ENCODE measurements at regions not wholly inside any gene's neighbourhood (a gene's known extent, or its start where the extent isn't known, plus 50 kb on each side); places are given as distances from the start of the nearest gene placed in this dataset.

- in situ Hi-C loops (cut with HindIII; ENCODE audit: extremely low pct_ligation_motif_present, low pct_unique_long_range_greater_than_20kb) (no loop called here), intact Hi-C loops (cut with micrococcal nuclease; ENCODE audit: unreplicated experiment) (no loop called here)
- BruUV-seq (replicated peaks): no TSS peak
- Histone ChIP-seq H3K9ac (ENCODE audit: insufficient read depth, low read depth, low read length) (no peak overlapping the region), H3K79me2 (ENCODE audit: insufficient read depth, low read length) (no peaks in the 10 kb centered on the region), H3K4me2 (ENCODE audit: low read depth, low read length) (no peak overlapping the region), H3K4me1 (ENCODE audit: insufficient read depth, low read length) (no peaks in the 10 kb centered on the region), H3K9me3 (ENCODE audit: low read length) (no peaks in the 10 kb centered on the region), H3K27me3 (ENCODE audit: control insufficient read depth in 1 of 2, insufficient read depth in 2 of 2, low read length in 2 of 2) (no peaks in the 10 kb centered on the region), H3K27ac (ENCODE audit: extremely low read length, insufficient read depth, low read length) (no peak overlapping the region), H4K20me1 (ENCODE audit: insufficient read depth, low read length) (no peaks in the 10 kb centered on the region), H3K4me3 (replicated peaks in 1 of 3; ENCODE audit: insufficient read depth in 1 of 3, low read depth in 2 of 3, low read length in 3 of 3) (no peak overlapping the region), H3K36me3 (replicated peaks in 1 of 2; ENCODE audit: control insufficient read depth in 1 of 2, insufficient read depth in 2 of 2, low read length in 2 of 2) (no peaks in the 10 kb centered on the region), H2AFZ (ENCODE audit: low read length) (no peak overlapping the region)
- FAIRE-seq: no peak
- no peak for ATAC-seq
- ChIA-PET CTCF (ENCODE audit: low intra/inter-chr PET ratio, low total read pairs) (no interaction called here), POLR2A (no interaction called here)
- TF ChIP-seq POLR2A (IDR thresholded peaks at IDR 0.05; ENCODE audit: insufficient read depth in 1 of 2, low read depth in 2 of 2, low read length in 2 of 2): no peak
- TF ChIP-seq FOSL1 (CRISPR knock-in tag; IDR thresholded peaks at IDR 0.05; ENCODE audit: borderline replicate concordance): no peak
- TF ChIP-seq, protein P1, sequence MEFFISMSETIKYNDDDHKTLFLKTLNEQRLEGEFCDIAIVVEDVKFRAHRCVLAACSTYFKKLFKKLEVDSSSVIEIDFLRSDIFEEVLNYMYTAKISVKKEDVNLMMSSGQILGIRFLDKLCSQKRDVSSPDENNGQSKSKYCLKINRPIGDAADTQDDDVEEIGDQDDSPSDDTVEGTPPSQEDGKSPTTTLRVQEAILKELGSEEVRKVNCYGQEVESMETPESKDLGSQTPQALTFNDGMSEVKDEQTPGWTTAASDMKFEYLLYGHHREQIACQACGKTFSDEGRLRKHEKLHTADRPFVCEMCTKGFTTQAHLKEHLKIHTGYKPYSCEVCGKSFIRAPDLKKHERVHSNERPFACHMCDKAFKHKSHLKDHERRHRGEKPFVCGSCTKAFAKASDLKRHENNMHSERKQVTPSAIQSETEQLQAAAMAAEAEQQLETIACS (CRISPR knock-in tag; IDR thresholded peaks at IDR 0.05): no peak
- TF ChIP-seq ZNF557 (CRISPR knock-in tag; IDR thresholded peaks at IDR 0.05): no peak
- TF ChIP-seq MAF1 (CRISPR knock-in tag; IDR thresholded peaks at IDR 0.05; ENCODE audit: borderline replicate concordance): no peak
- TF ChIP-seq MYC (CRISPR knock-in tag; IDR thresholded peaks at IDR 0.05; ENCODE audit: borderline replicate concordance): no peak
- no peak for TF ChIP-seq ZSCAN30 (CRISPR knock-in tag; IDR thresholded peaks at IDR 0.05)
- TF ChIP-seq YEATS4 (CRISPR knock-in tag; IDR thresholded peaks at IDR 0.05; ENCODE audit: borderline replicate concordance): no peak
- TF ChIP-seq ZNF839 (CRISPR knock-in tag; IDR thresholded peaks at IDR 0.05; ENCODE audit: borderline replicate concordance): no peak
- TF ChIP-seq MBNL3 (CRISPR knock-in tag; conservative IDR thresholded peaks at IDR 0.05): no peak
- 9% methylated on average over 1 of the region's 1 CpG for WGBS (ENCODE audit: low lambda C conversion rate)
- no peak for DNase-seq (ENCODE audit: low spot score)
Observed at GRCh38 chr5:121762426-121762825, 89.3 kb upstream of the FTMT start.

DNA sequence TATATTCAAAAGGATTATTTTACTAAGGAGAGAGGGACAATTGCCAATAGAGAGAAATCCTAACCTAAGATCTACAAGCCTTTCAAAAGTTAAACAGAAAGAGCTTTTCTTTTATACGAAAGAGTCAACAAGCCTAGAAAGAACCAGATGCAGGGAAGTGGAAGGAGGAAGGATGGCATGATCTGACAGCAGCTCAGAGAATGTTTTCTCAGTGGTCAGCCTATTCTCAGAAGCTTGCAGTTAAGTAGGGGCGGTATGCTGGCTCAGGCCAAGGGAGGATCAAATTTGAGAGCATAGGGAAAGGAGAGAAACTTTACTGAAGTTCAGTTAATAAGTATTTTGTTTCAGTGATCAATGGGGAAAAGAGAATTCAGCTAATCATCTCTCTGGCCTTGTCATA, 88.0 kb upstream of the FTMT start:
- no peak overlapping the region for H3K27ac ChIP-seq (ENCODE audit: extremely low read length, insufficient read depth, low read length)
- TF ChIP-seq, protein P2, sequence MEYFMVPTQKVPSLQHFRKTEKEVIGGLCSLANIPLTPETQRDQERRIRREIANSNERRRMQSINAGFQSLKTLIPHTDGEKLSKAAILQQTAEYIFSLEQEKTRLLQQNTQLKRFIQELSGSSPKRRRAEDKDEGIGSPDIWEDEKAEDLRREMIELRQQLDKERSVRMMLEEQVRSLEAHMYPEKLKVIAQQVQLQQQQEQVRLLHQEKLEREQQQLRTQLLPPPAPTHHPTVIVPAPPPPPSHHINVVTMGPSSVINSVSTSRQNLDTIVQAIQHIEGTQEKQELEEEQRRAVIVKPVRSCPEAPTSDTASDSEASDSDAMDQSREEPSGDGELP (IDR thresholded peaks at IDR 0.05; ENCODE audit: borderline replicate concordance, low read depth): no peak
- TF ChIP-seq NFE2L1 (CRISPR knock-in tag; IDR thresholded peaks at IDR 0.05; ENCODE audit: borderline replicate concordance) (no peak), ZNF282 (IDR thresholded peaks at IDR 0.05; ENCODE audit: partially characterized antibody) (no peak), MAFK (conservative IDR thresholded peaks at IDR 0.05 in 1 of 2, IDR thresholded peaks at IDR 0.05 in 1 of 2; ENCODE audit: low read length in 2 of 2) (no peak), NCOA5 (CRISPR knock-in tag; IDR thresholded peaks at IDR 0.05) (no peak)
- CTCF ChIA-PET (ENCODE audit: low intra/inter-chr PET ratio, low total read pairs): no interaction called here

More for the DNA sequence above, 88.0 kb upstream of the FTMT start:
- Histone ChIP-seq H2AFZ (ENCODE audit: low read length) (no peak overlapping the region), H3K36me3 (replicated peaks in 1 of 2; ENCODE audit: control insufficient read depth in 1 of 2, insufficient read depth in 2 of 2, low read length in 2 of 2) (no peaks in the 10 kb centered on the region), H3K9me3 (ENCODE audit: low read length) (no peaks in the 10 kb centered on the region), H3K27me3 (ENCODE audit: control insufficient read depth in 1 of 2, insufficient read depth in 2 of 2, low read length in 2 of 2) (no peaks in the 10 kb centered on the region), H3K4me3 (replicated peaks in 1 of 3; ENCODE audit: insufficient read depth in 1 of 3, low read depth in 2 of 3, low read length in 3 of 3) (no peak overlapping the region), H3K4me2 (ENCODE audit: low read depth, low read length) (no peak overlapping the region), H4K20me1 (ENCODE audit: insufficient read depth, low read length) (no peaks in the 10 kb centered on the region), H3K4me1 (ENCODE audit: insufficient read depth, low read length) (no peaks in the 10 kb centered on the region), H3K9ac (ENCODE audit: insufficient read depth, low read depth, low read length) (no peak overlapping the region), H3K79me2 (ENCODE audit: insufficient read depth, low read length) (no peaks in the 10 kb centered on the region)
- no peak for DNase-seq (ENCODE audit: low spot score)
- 5% methylated on average over 2 of the region's 2 CpGs for WGBS (ENCODE audit: low lambda C conversion rate)
- intact Hi-C loops (cut with micrococcal nuclease; ENCODE audit: unreplicated experiment) (no loop called here), in situ Hi-C loops (cut with HindIII; ENCODE audit: extremely low pct_ligation_motif_present, low pct_unique_long_range_greater_than_20kb) (no loop called here)
- POLR2A ChIA-PET: no interaction called here
- BruUV-seq (replicated peaks): no TSS peak
- no peak for ATAC-seq
- FAIRE-seq: no peak
